ENCODE measurements at regions not wholly inside any gene's neighbourhood (a gene's known extent, or its start where the extent isn't known, plus 50 kb on each side); places are given as distances from the start of the nearest gene placed in this dataset.

DNA sequence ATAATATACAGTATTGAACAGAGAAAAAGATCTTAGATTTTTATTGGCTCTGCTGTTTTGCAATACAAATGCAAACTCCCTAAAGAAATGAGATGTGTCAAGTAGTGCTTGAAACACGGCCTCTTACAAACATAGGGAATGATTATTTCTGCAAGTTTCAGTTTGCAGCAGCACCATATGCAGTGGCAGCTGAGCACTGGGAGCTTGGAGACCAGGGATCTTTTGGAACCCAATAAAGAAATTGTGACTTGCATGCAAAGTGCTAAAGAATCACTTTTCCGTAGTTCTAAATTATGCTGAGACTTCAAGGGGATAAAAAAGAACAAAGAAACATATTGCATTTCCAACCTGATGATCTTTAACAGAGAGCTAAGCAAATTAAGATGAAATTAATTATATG, 674.6 kb upstream of the ZNF608 start:
- in situ Hi-C loops (cut with MboI), result no loop called here
- 38% methylated on average over 2 of the region's 2 CpGs for WGBS (ENCODE audit: insufficient coverage, insufficient replicate concordance, low lambda C conversion rate, missing lambda C conversion rate)
- DNase-seq (ENCODE audit: low read depth, low spot score) (no peak), ATAC-seq (no peak), FAIRE-seq (no peak)
- BruUV-seq (replicated peaks), result no TSS peak
- H3K36me3 ChIP-seq (ENCODE audit: control insufficient read depth in 2 of 2, insufficient read depth in 2 of 2, low read length in 1 of 2), result no peaks in the 10 kb centered on the region
- POLR2A ChIA-PET, result no interaction called here
- H3K27ac ChIP-seq (ENCODE audit: control insufficient read depth, insufficient read depth), result no peak overlapping the region
- H3K4me1 ChIP-seq (ENCODE audit: control insufficient read depth, insufficient read depth, low read length), result no peaks in the 10 kb centered on the region
- CTCF ChIA-PET, result interaction anchor here (1.3 kb wide), 2 partner anchors 8 to 10 kb away, joined by 3 to 6 read pairs; no protein-coding TSS in a partner anchor
- no peak overlapping the region for H2AFZ ChIP-seq (ENCODE audit: control insufficient read depth, low read depth, low read length)
- SMC1A ChIA-PET (ENCODE audit: uncharacterized antibody, unreplicated experiment), result no interaction called here
- H3K9me3 ChIP-seq (replicated peaks; ENCODE audit: control insufficient read depth, insufficient read depth, low read length), result no peaks in the 10 kb centered on the region
- no peak overlapping the region for H3K4me3 ChIP-seq
- TF ChIP-seq MYB (IDR thresholded peaks at IDR 0.05; ENCODE audit: borderline replicate concordance, low read depth, low read length) (no peak), CBFB (IDR thresholded peaks at IDR 0.05; ENCODE audit: low read depth) (no peak), PBX3 (IDR thresholded peaks at IDR 0.05; ENCODE audit: insufficient replicate concordance, low read depth, low read length) (no peak), NFXL1 (IDR thresholded peaks at IDR 0.05; ENCODE audit: borderline replicate concordance) (no peak), TBL1XR1 (IDR thresholded peaks at IDR 0.05; ENCODE audit: low read depth, low read length) (no peak), MTA2 (IDR thresholded peaks at IDR 0.05; ENCODE audit: low read depth) (no peak), NR2C2 (IDR thresholded peaks at IDR 0.05; ENCODE audit: borderline replicate concordance, control insufficient read depth, insufficient read length, low read depth) (no peak), SMC3 (IDR thresholded peaks at IDR 0.05; ENCODE audit: borderline replicate concordance, low read length) (no peak), BCL11A (IDR thresholded peaks at IDR 0.05; ENCODE audit: low read depth, low read length) (no peak), IKZF2 (IDR thresholded peaks at IDR 0.05) (no peak), WRNIP1 (IDR thresholded peaks at IDR 0.05; ENCODE audit: borderline replicate concordance, low read depth, low read length) (no peak), RAD51 (IDR thresholded peaks at IDR 0.05) (no peak)
- TF ChIP-seq, protein P1, sequence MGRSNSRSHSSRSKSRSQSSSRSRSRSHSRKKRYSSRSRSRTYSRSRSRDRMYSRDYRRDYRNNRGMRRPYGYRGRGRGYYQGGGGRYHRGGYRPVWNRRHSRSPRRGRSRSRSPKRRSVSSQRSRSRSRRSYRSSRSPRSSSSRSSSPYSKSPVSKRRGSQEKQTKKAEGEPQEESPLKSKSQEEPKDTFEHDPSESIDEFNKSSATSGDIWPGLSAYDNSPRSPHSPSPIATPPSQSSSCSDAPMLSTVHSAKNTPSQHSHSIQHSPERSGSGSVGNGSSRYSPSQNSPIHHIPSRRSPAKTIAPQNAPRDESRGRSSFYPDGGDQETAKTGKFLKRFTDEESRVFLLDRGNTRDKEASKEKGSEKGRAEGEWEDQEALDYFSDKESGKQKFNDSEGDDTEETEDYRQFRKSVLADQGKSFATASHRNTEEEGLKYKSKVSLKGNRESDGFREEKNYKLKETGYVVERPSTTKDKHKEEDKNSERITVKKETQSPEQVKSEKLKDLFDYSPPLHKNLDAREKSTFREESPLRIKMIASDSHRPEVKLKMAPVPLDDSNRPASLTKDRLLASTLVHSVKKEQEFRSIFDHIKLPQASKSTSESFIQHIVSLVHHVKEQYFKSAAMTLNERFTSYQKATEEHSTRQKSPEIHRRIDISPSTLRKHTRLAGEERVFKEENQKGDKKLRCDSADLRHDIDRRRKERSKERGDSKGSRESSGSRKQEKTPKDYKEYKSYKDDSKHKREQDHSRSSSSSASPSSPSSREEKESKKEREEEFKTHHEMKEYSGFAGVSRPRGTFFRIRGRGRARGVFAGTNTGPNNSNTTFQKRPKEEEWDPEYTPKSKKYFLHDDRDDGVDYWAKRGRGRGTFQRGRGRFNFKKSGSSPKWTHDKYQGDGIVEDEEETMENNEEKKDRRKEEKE (IDR thresholded peaks at IDR 0.05), result no peak
- TF ChIP-seq, protein P2, sequence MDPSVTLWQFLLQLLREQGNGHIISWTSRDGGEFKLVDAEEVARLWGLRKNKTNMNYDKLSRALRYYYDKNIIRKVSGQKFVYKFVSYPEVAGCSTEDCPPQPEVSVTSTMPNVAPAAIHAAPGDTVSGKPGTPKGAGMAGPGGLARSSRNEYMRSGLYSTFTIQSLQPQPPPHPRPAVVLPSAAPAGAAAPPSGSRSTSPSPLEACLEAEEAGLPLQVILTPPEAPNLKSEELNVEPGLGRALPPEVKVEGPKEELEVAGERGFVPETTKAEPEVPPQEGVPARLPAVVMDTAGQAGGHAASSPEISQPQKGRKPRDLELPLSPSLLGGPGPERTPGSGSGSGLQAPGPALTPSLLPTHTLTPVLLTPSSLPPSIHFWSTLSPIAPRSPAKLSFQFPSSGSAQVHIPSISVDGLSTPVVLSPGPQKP (IDR thresholded peaks at IDR 0.05; ENCODE audit: low read depth, low read length), result no peak
- intact Hi-C loops (cut with micrococcal nuclease; ENCODE audit: unreplicated experiment), result no loop called here
- H3K27me3 ChIP-seq (replicated peaks in 1 of 2; ENCODE audit: control insufficient read depth in 2 of 2, insufficient read depth in 2 of 2, low read length in 1 of 2), result no peaks in the 10 kb centered on the region; a peak in 1 of 4 replicates
- RAD21 ChIA-PET (ENCODE audit: unreplicated experiment), result interaction anchor here (0.6 kb wide), 1 partner anchor 17 kb away, joined by 4 read pairs; no protein-coding TSS in a partner anchor
- no peak overlapping the region for H3K9ac ChIP-seq (ENCODE audit: control insufficient read depth, insufficient read depth, low read length)
- H4K20me1 ChIP-seq (ENCODE audit: control insufficient read depth, insufficient read depth), result no peaks in the 10 kb centered on the region
- no peaks in the 10 kb centered on the region for H3K79me2 ChIP-seq (ENCODE audit: control insufficient read depth, insufficient read depth, low read length)
- H3K4me2 ChIP-seq (ENCODE audit: control insufficient read depth, insufficient read depth), result no peak overlapping the region

All from GM12878 (cell line).